Stomach (tissue), 8 donors: ENCODE measurements at regions not wholly inside any gene's neighbourhood (a gene's known extent, or its start where the extent isn't known, plus 50 kb on each side); places are given as distances from the start of the nearest gene placed in this dataset.

Experiments
- DNase-seq, 2 donors: peaks; one replicate each; pipeline versions ENCODE4 v3.0.0 to v3.0.0-alpha.2; 2013 to 2019
- H3K27ac ChIP-seq, 5 donors: fragments of 200-600 bp in 4 of 5; sonication (generic) in 4 of 5; one replicate each; pipeline ENCODE4 v1.5.1; 2013 to 2019; ENCODE audit warnings: mild to moderate bottlenecking in 1 of 5, moderate library complexity in 1 of 5
- H3K27me3 ChIP-seq, 3 donors: fragments of 200-600 bp; sonication (generic); one replicate each; pipeline ENCODE4 v1.5.1; 2017 to 2019; ENCODE audit warnings: mixed run types in 1 of 3
- H3K36me3 ChIP-seq, 4 donors: fragments of 200-600 bp; sonication (generic); 1 replicate in 3 of 4; 2 replicates in 1 of 4; pipeline ENCODE4 v1.5.1; 2016 to 2019
- H3K4me1 ChIP-seq, 4 donors: fragments of 200-600 bp; sonication (generic); one replicate each; pipeline ENCODE4 v1.5.1; 2016 to 2019
- H3K4me3 ChIP-seq, 4 donors: fragments of 200-600 bp; sonication (generic) in 3 of 4; one replicate each; pipeline ENCODE4 v1.5.1; 2016 to 2019; ENCODE audit warnings: mild to moderate bottlenecking in 1 of 4
- H3K9me3 ChIP-seq, 4 donors: fragments of 200-600 bp; sonication (generic); one replicate each; pipeline ENCODE4 v1.5.1; 2016 to 2019
- CTCF ChIP-seq, 7 experiments: fragments of 450-650 bp in 4 of 7; fragments of 200-600 bp in 3 of 7; sonication (generic) in 3 of 7; IDR thresholded peaks; one replicate each; pipeline ENCODE4 v1.5.1; 2016 to 2019; ENCODE audit warnings: antibody characterized with exemption in 7 of 7, control low read depth in 2 of 7, mild to moderate bottlenecking in 1 of 7
- EP300 ChIP-seq: sonication (generic); formaldehyde crosslinking; IDR thresholded peaks from one replicate; pipeline ENCODE4 v1.6.1; 2017; ENCODE audit warnings: antibody characterized with exemption
- POLR2A ChIP-seq, 4 donors: fragments of 450-650 bp; IDR thresholded peaks; one replicate each; pipeline ENCODE4 v1.6.1; 2016; ENCODE audit warnings: antibody characterized with exemption in 4 of 4, control low read depth in 2 of 4, mild to moderate bottlenecking in 1 of 4, moderate library complexity in 1 of 4
- POLR2AphosphoS5 ChIP-seq, 3 donors: sonication (generic); formaldehyde crosslinking; IDR thresholded peaks; one replicate each; pipeline ENCODE4 v1.6.1; 2016; ENCODE audit warnings: antibody characterized with exemption in 3 of 3
- WGBS, 5 donors: extraction: QIAGEN DNeasy Blood & Tissue Kit in 3 of 5; methylation state at CpG; one replicate each; pipeline versions ENCODE4 v1.1.5 to v1.1.7; 2013 to 2018; 5-methylcytosine and 5-hydroxymethylcytosine counted together
- intact Hi-C: fragments of 100-400 bp; cut with DNase I; formaldehyde crosslinking; loops from one replicate; pipeline ENCODE4 v1.15.1; 2023; ENCODE audit warnings: low total_unique reads
- donor health status: healthy with polysubstance abuse.
- donor health status: Bipolar disorder and iron deficiency.
- donor health status: healthy.

DNA sequence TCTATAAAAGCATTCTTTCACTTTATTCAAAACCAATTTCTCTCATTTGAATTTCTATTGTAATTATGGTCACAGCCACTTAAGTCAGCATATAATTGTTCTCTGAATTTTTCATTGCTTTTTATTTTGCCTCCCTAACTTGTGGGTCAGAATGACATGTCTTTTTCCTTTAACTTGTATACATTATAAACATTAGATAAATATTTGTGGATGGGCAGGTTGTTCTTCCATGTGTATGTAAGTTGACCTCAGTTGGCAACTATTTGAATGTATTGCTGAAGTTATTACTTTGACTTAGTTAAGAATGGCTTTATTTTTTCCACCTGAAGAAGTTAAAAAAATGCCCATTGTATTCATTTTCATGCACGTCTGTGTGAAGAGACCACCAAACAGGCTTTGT is 83.0 kb upstream of the MAP3K7 start:
- no peak for DNase-seq
- intact Hi-C loops, result no loop called here
- Histone ChIP-seq H3K9me3 (no peaks in the 10 kb centered on the region), H3K36me3 (no peaks in the 10 kb centered on the region), H3K27ac (no peak overlapping the region), H3K4me1 (no peaks in the 10 kb centered on the region), H3K4me3 (no peak overlapping the region), H3K27me3 (no peaks in the 10 kb centered on the region)
- no peak for TF ChIP-seq POLR2AphosphoS5 (IDR thresholded peaks at IDR 0.05)
- no peak for TF ChIP-seq POLR2A (IDR thresholded peaks at IDR 0.05)
- TF ChIP-seq CTCF (IDR thresholded peaks at IDR 0.05), result no peak
- no peak for TF ChIP-seq EP300
- 46 to 60% (median 54%) methylated on average over 1 of the region's 1 CpG for WGBS, 5 donors

DNA sequence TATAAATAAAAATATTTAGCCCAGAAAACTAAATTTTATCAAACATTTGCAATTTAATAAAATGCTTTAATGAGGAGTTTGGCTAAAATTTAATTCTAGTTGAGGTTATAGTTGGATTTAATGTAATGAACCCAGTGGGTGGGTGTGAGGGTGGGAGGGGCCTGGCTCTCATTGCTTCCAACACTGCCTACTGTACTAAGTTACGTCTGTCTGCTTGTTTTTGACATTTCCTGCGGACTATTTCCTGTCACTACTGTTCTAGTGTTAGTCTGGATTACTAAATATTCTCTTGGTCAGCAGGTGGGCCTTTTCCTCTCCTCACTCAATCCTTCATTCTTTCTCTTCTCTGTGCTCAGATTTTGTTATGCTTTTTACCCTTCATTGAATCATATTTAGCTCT is 82.5 kb upstream of the MAP3K7 start:
- H3K4me3 ChIP-seq, result no peak overlapping the region
- no peaks in the 10 kb centered on the region for H3K27me3 ChIP-seq

GRCh38 chr6:90668141-90668540 is 81.3 kb upstream of the MAP3K7 start:
- TF ChIP-seq EP300 (no peak), CTCF (IDR thresholded peaks at IDR 0.05) (no peak), POLR2AphosphoS5 (IDR thresholded peaks at IDR 0.05) (no peak), POLR2A (IDR thresholded peaks at IDR 0.05) (no peak)
- intact Hi-C loops, result no loop called here
- no peak for DNase-seq
- H3K27ac ChIP-seq, result no peak overlapping the region
- peaks cover 0 to 11% (median 3%) of the 10 kb centered on the region in 4 donors for H3K9me3 ChIP-seq
- H3K36me3 ChIP-seq, result no peaks in the 10 kb centered on the region
- no peaks in the 10 kb centered on the region for H3K4me1 ChIP-seq
- H3K4me3 ChIP-seq, result no peak overlapping the region
- no peaks in the 10 kb centered on the region for H3K27me3 ChIP-seq

More for the DNA sequence above, 82.5 kb upstream of the MAP3K7 start:
- TF ChIP-seq POLR2A (IDR thresholded peaks at IDR 0.05), result no peak
- TF ChIP-seq CTCF (IDR thresholded peaks at IDR 0.05), result no peak
- no peak for TF ChIP-seq EP300
- no peak for TF ChIP-seq POLR2AphosphoS5 (IDR thresholded peaks at IDR 0.05)
- no peaks in the 10 kb centered on the region for H3K4me1 ChIP-seq
- 40 to 73% (median 62%) methylated on average over 2 of the region's 2 CpGs for WGBS, 5 donors
- H3K36me3 ChIP-seq, result no peaks in the 10 kb centered on the region
- H3K9me3 ChIP-seq, result no peaks in the 10 kb centered on the region
- intact Hi-C loops, result no loop called here
- H3K27ac ChIP-seq, result no peak overlapping the region
- no peak for DNase-seq

GRCh38 chr6:90663873-90664272 is 77.0 kb upstream of the MAP3K7 start:
- no peak for TF ChIP-seq POLR2A (IDR thresholded peaks at IDR 0.05)
- no peak for TF ChIP-seq CTCF (IDR thresholded peaks at IDR 0.05)
- TF ChIP-seq EP300, result no peak
- no peak for TF ChIP-seq POLR2AphosphoS5 (IDR thresholded peaks at IDR 0.05)
- intact Hi-C loops, result no loop called here
- Histone ChIP-seq H3K4me1 (no peaks in the 10 kb centered on the region), H3K4me3 (no peak overlapping the region), H3K27me3 (no peaks in the 10 kb centered on the region), H3K27ac (no peak overlapping the region), H3K9me3 (peaks cover 0 to 16% (median 9%) of the 10 kb centered on the region in 4 donors), H3K36me3 (no peaks in the 10 kb centered on the region)
- WGBS, 5 donors, result 82 to 94% (median 89%) methylated on average over 3 of the region's 3 CpGs
- no peak for DNase-seq
